Lower lobe of right lung (tissue), 2 donors: ENCODE measurements at regions not wholly inside any gene's neighbourhood (a gene's known extent, or its start where the extent isn't known, plus 50 kb on each side); places are given as distances from the start of the nearest gene placed in this dataset.

Source experiments
- ATAC-seq, 2 donors: fragments of 200-7000 bp; cut with Tn5 transposase; one replicate each; pipeline ENCODE4 v1.9.1; 2020 to 2022; ENCODE audit warnings: mild to moderate bottlenecking in 2 of 2, moderate library complexity in 2 of 2
- DNase-seq: peaks from one replicate; pipeline ENCODE4 v3.0.0-alpha.2; 2020
- H3K27ac ChIP-seq: fragments of 200-600 bp; one replicate; pipeline ENCODE4 v1.8.0; 2022
- H3K27me3 ChIP-seq: fragments of 200-600 bp; one replicate; pipeline ENCODE4 v1.8.0; 2022; ENCODE audit warnings: low read depth
- H3K36me3 ChIP-seq: fragments of 200-600 bp; one replicate; pipeline ENCODE4 v1.8.0; 2022; ENCODE audit warnings: mild to moderate bottlenecking
- H3K4me1 ChIP-seq: fragments of 200-600 bp; one replicate; pipeline ENCODE4 v1.8.0; 2022
- H3K4me3 ChIP-seq: fragments of 200-600 bp; one replicate; pipeline ENCODE4 v1.8.0; 2022; ENCODE audit warnings: mild to moderate bottlenecking
- H3K9me3 ChIP-seq: fragments of 200-600 bp; one replicate; pipeline ENCODE4 v1.8.0; 2022
- CTCF ChIP-seq: fragments of 200-600 bp; IDR thresholded peaks from one replicate; pipeline ENCODE4 v1.8.0; 2022; ENCODE audit warnings: antibody characterized with exemption, mild to moderate bottlenecking
- intact Hi-C: fragments of 100-400 bp; cut with DNase I; formaldehyde crosslinking; loops from one replicate; pipeline ENCODE4 v1.11.0; 2022
- donor health status: DM: no; HTN: yes; CAD: no; lungs with severe emphysema.

DNA sequence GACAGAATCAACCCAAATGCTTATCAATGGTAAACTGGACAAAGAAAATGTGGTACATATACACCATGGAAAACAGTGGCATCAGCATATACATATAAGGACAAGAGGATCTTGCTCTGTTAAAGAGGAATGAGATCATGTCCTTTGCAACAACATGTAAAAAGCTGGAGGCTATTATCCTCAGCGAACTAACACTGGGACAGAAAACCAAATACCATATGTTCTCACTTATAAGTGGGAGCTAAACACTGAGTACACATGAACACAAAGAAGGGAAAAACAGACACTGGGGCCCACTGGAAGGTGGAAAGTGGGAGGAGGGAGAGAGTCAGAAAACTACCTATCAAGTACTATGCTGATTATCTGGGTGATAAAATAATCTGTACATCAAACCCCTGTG is 447.3 kb upstream of the MAF start:
- H3K4me1 ChIP-seq, result peaks cover 4% of the 10 kb centered on the region
- no peak overlapping the region for H3K4me3 ChIP-seq
- no peak for DNase-seq
- H3K9me3 ChIP-seq, result no peaks in the 10 kb centered on the region
- intact Hi-C loops, result no loop called here
- H3K27me3 ChIP-seq, result peaks cover 6% of the 10 kb centered on the region
- TF ChIP-seq CTCF, result no peak
- H3K27ac ChIP-seq, result no peak overlapping the region
- no peak for ATAC-seq
- no peaks in the 10 kb centered on the region for H3K36me3 ChIP-seq

DNA sequence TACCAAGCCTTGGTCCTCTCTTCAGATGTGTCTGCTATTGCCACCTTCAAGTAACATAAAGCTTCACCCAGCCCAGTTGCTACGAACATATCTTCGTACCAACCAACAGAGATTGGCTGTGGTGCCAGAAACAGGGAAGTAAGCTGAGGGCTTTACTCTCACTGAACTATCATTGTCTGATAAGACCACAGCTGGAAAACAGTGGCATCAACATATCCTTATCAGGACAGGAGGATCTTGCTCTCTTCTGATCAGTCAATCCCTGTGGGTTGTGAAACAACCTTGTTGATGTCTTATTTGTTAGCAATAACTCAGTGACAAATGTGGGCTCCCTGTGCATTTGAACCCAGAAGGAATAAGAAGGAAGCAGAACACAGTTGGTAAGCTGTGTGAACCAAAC is 446.3 kb upstream of the MAF start:
- intact Hi-C loops, result no loop called here

DNA sequence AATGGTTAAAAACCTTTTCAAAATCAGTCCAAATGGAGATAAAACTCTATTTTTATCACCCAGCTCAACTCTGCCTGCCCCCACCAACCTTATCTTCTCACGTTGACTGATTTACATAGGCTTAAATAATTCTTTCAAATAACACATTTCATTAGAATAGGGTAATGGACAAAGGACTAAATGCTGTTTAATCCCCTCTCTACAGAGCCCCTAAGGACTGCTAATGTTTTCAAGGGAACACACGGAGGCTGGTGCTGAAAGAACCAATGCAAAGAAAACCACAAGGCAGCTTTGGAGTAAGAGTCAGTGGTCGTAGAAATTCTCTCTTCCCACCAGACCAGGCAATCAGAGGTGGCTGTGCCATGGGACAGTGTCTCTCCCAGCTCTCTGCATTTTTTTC is 445.7 kb upstream of the MAF start:
- peaks cover 6% of the 10 kb centered on the region for H3K27me3 ChIP-seq
- H3K27ac ChIP-seq, result no peak overlapping the region
- no peaks in the 10 kb centered on the region for H3K36me3 ChIP-seq
- H3K4me1 ChIP-seq, result peaks cover 4% of the 10 kb centered on the region
- intact Hi-C loops, result no loop called here
- H3K4me3 ChIP-seq, result no peak overlapping the region
- no peak for ATAC-seq
- DNase-seq, result no peak
- no peaks in the 10 kb centered on the region for H3K9me3 ChIP-seq
- no peak for TF ChIP-seq CTCF

More for the DNA sequence above, 446.3 kb upstream of the MAF start:
- TF ChIP-seq CTCF, result no peak
- peaks cover 6% of the 10 kb centered on the region for H3K27me3 ChIP-seq
- H3K4me3 ChIP-seq, result no peak overlapping the region
- H3K27ac ChIP-seq, result no peak overlapping the region
- ATAC-seq (no peak), DNase-seq (no peak)
- H3K9me3 ChIP-seq, result no peaks in the 10 kb centered on the region
- H3K4me1 ChIP-seq, result peaks cover 4% of the 10 kb centered on the region
- no peaks in the 10 kb centered on the region for H3K36me3 ChIP-seq

GRCh38 chr16:80045861-80046260 is 445.3 kb upstream of the MAF start:
- ATAC-seq (no peak), DNase-seq (no peak)
- H3K27ac ChIP-seq, result no peak overlapping the region
- peaks cover 4% of the 10 kb centered on the region for H3K4me1 ChIP-seq
- H3K4me3 ChIP-seq, result no peak overlapping the region
- H3K27me3 ChIP-seq, result peaks cover 6% of the 10 kb centered on the region
- intact Hi-C loops, result no loop called here
- no peaks in the 10 kb centered on the region for H3K9me3 ChIP-seq
- TF ChIP-seq CTCF, result no peak
- no peaks in the 10 kb centered on the region for H3K36me3 ChIP-seq

- no peak for ATAC-seq
- intact Hi-C loops, result no loop called here
- Histone ChIP-seq H3K4me3 (no peak overlapping the region), H3K36me3 (no peaks in the 10 kb centered on the region), H3K27me3 (peaks cover 6% of the 10 kb centered on the region), H3K4me1 (peaks cover 4% of the 10 kb centered on the region), H3K27ac (no peak overlapping the region), H3K9me3 (no peaks in the 10 kb centered on the region)
- TF ChIP-seq CTCF, result no peak
- DNase-seq, result no peak
Observed at GRCh38 chr16:80041410-80041809, 440.9 kb upstream of the MAF start.

DNA sequence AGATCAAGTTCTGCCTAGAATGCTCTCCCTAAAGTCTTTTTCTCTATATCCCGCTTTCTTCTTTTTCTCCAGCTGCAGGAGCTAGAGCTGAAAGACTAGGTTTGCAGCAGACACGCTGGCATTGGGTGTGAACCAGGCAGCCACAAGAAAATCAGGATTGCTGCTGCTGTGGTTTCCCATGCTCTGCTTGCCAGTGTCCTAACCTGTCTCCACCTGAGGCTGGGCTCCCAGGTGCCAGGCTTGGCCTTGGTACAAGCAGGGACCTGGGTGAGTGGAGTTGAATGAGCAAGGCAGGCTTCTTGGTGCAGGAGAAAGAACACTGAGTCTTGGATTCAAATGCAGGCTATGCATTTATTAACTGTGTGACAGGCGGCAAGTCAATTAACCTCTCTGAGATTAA is 440.3 kb upstream of the MAF start:
- Histone ChIP-seq H3K27me3 (peaks cover 6% of the 10 kb centered on the region), H3K9me3 (no peaks in the 10 kb centered on the region), H3K4me1 (peaks cover 4% of the 10 kb centered on the region), H3K36me3 (no peaks in the 10 kb centered on the region), H3K27ac (no peak overlapping the region), H3K4me3 (no peak overlapping the region)
- ATAC-seq (no peak), DNase-seq (no peak)
- no peak for TF ChIP-seq CTCF
- intact Hi-C loops, result no loop called here
